Upper lobe of left lung (tissue), 6 donors: ENCODE measurements at regions not wholly inside any gene's neighbourhood (a gene's known extent, or its start where the extent isn't known, plus 50 kb on each side); places are given as distances from the start of the nearest gene placed in this dataset.

ENCODE experiments used
- ATAC-seq, 2 donors: fragments of 200-7000 bp; cut with Tn5 transposase; one replicate each; pipeline ENCODE4 v1.9.1; 2022; ENCODE audit warnings: mild to moderate bottlenecking in 2 of 2, moderate library complexity in 2 of 2; ENCODE audit not compliant: low FRiP score in 2 of 2
- DNase-seq, 2 donors: peaks; one replicate each; pipeline ENCODE4 v3.0.0-alpha.2; 2019 to 2020
- H3K27ac ChIP-seq, 4 donors: fragments of 200-600 bp; sonication (generic); one replicate each; pipeline ENCODE4 v1.5.1; 2016 to 2019
- H3K27me3 ChIP-seq, 4 donors: fragments of 200-600 bp; sonication (generic); one replicate each; pipeline ENCODE4 v1.5.1; 2017 to 2019
- H3K36me3 ChIP-seq, 4 donors: fragments of 200-600 bp; sonication (generic); one replicate each; pipeline ENCODE4 v1.5.1; 2016 to 2019
- H3K4me1 ChIP-seq, 4 donors: fragments of 200-600 bp; sonication (generic); one replicate each; pipeline ENCODE4 v1.5.1; 2018 to 2019
- H3K4me3 ChIP-seq, 4 donors: fragments of 200-600 bp; sonication (generic); one replicate each; pipeline ENCODE4 v1.5.1; 2017 to 2019; ENCODE audit warnings: mild to moderate bottlenecking in 2 of 4, moderate library complexity in 1 of 4
- H3K9me3 ChIP-seq, 4 donors: fragments of 200-600 bp; sonication (generic); one replicate each; pipeline ENCODE4 v1.5.1; 2018 to 2019
- CTCF ChIP-seq, 6 experiments: fragments of 450-650 bp in 4 of 6; fragments of 200-600 bp in 2 of 6; sonication (generic) in 2 of 6; IDR thresholded peaks; one replicate each; pipeline ENCODE4 v1.5.1; 2016 to 2019; ENCODE audit warnings: antibody characterized with exemption in 6 of 6
- EP300 ChIP-seq, 4 donors: sonication (generic); formaldehyde crosslinking; IDR thresholded peaks; one replicate each; pipeline ENCODE4 v1.5.1; 2017; ENCODE audit warnings: antibody characterized with exemption in 4 of 4, control low read depth in 2 of 4
- POLR2A ChIP-seq, 4 donors: fragments of 450-650 bp; IDR thresholded peaks; one replicate each; pipeline ENCODE4 v1.5.1; 2016 to 2017; ENCODE audit warnings: antibody characterized with exemption in 4 of 4, mild to moderate bottlenecking in 2 of 4
- POLR2AphosphoS5 ChIP-seq, 2 donors: sonication (generic); formaldehyde crosslinking; IDR thresholded peaks; one replicate each; pipeline ENCODE4 v1.5.1; 2017; ENCODE audit warnings: antibody characterized with exemption in 2 of 2
- WGBS, 2 donors: methylation state at CpG; one replicate each; pipeline ENCODE4 v1.1.5; 2017 to 2018; 5-methylcytosine and 5-hydroxymethylcytosine counted together
- donor health status: DM: no; HTN: no; CAD: no; lungs with moderate emphysema.
- donor health status: DM: no; HTN: yes; CAD: no; lungs with severe emphysema.

- H3K4me3 ChIP-seq = no peak overlapping the region
- H3K4me1 ChIP-seq = no peaks in the 10 kb centered on the region
- ATAC-seq = no peak
- 92% methylated on average over 1 of the region's 1 CpG for WGBS, 2 donors
- no peaks in the 10 kb centered on the region for H3K9me3 ChIP-seq
- no peak overlapping the region for H3K27ac ChIP-seq
- H3K27me3 ChIP-seq = no peaks in the 10 kb centered on the region
- DNase-seq = no peak
- H3K36me3 ChIP-seq = no peaks in the 10 kb centered on the region
- TF ChIP-seq EP300 (IDR thresholded peaks at IDR 0.05) = no peak
- TF ChIP-seq CTCF (IDR thresholded peaks at IDR 0.05) = no peak
- no peak for TF ChIP-seq POLR2AphosphoS5 (IDR thresholded peaks at IDR 0.05)
These were observed 257.9 kb downstream of the SATB2 start for GRCh38 chr2:199199797-199200196.

DNA sequence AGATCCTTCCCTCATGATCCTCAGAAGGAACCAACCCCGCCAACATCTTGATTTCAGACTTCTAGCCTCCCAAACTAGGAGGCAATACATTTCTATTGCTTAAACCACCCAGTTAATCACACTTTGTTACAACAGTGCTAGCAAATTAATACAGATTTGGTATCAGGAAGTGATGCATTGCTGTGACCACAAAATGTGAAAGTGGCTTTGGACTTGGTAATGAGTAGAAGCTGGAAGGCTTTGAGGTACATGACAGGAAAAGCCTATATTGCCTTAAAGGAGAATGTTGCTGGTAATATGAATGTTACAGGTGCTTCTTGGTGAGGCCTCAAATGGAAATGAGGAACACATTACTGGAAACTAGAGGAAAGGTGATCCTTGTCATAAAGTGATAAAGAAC, 260.3 kb downstream of the SATB2 start:
- TF ChIP-seq EP300 (IDR thresholded peaks at IDR 0.05) (no peak), CTCF (IDR thresholded peaks at IDR 0.05) (no peak), POLR2A (IDR thresholded peaks at IDR 0.05) (no peak), POLR2AphosphoS5 (IDR thresholded peaks at IDR 0.05) (no peak)
- H3K4me3 ChIP-seq = no peak overlapping the region
- H3K27me3 ChIP-seq = no peaks in the 10 kb centered on the region
- no peaks in the 10 kb centered on the region for H3K4me1 ChIP-seq
- DNase-seq = no peak
- 82 to 89% methylated on average over 1 of the region's 1 CpG for WGBS, 2 donors
- no peaks in the 10 kb centered on the region for H3K36me3 ChIP-seq
- ATAC-seq = no peak
- no peaks in the 10 kb centered on the region for H3K9me3 ChIP-seq
- no peak overlapping the region for H3K27ac ChIP-seq

- H3K36me3 ChIP-seq = no peaks in the 10 kb centered on the region
- H3K27ac ChIP-seq = no peak overlapping the region
- H3K27me3 ChIP-seq = no peaks in the 10 kb centered on the region
- DNase-seq (no peak), ATAC-seq (no peak)
- 83 to 87% methylated on average over 3 of the region's 3 CpGs for WGBS, 2 donors
- no peaks in the 10 kb centered on the region for H3K4me1 ChIP-seq
- TF ChIP-seq CTCF (IDR thresholded peaks at IDR 0.05) = no peak
- TF ChIP-seq POLR2AphosphoS5 (IDR thresholded peaks at IDR 0.05) = no peak
- TF ChIP-seq POLR2A (IDR thresholded peaks at IDR 0.05) = no peak
- no peak for TF ChIP-seq EP300 (IDR thresholded peaks at IDR 0.05)
- no peak overlapping the region for H3K4me3 ChIP-seq
- H3K9me3 ChIP-seq = no peaks in the 10 kb centered on the region
These were observed 261.1 kb downstream of the SATB2 start for GRCh38 chr2:199196686-199197085.

DNA sequence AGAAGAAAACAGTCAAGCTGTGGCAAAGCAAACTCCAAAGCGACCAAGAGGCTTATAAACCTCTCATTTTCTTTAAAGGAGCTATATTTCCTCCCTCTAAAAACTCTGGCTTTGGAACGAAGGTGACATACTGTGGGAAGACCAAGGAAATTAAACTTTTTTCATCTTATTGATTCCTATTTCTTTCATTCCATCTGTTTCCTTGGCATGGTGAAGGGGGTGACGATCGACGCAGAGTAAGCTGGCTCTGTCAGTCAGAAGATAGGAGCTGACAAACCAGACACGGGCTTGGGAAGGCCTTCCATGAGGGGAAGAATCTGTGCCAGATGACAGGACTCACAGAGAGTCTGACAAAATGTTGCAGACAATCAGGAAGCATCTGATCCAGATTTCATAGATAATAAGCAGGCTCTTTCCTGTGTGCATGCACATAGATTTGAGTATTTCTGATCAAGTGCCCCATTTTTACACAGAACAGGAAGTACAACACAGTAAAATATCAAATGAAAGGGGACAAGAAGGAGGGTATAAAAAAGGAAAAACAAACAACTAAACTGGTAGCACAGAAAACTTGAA, 261.7 kb downstream of the SATB2 start:
- no peak for ATAC-seq
- Histone ChIP-seq H3K27ac (no peak overlapping the region), H3K4me1 (no peaks in the 10 kb centered on the region), H3K4me3 (no peak overlapping the region), H3K9me3 (no peaks in the 10 kb centered on the region), H3K27me3 (no peaks in the 10 kb centered on the region), H3K36me3 (no peaks in the 10 kb centered on the region)
- no peak for TF ChIP-seq POLR2AphosphoS5 (IDR thresholded peaks at IDR 0.05)
- DNase-seq = no peak
- 62 to 75% methylated on average over 6 of the region's 6 CpGs for WGBS, 2 donors

- TF ChIP-seq POLR2A (IDR thresholded peaks at IDR 0.05) = no peak
- Histone ChIP-seq H3K9me3 (no peaks in the 10 kb centered on the region), H3K27ac (no peak overlapping the region), H3K4me1 (no peaks in the 10 kb centered on the region), H3K36me3 (no peaks in the 10 kb centered on the region), H3K27me3 (no peaks in the 10 kb centered on the region), H3K4me3 (no peak overlapping the region)
- DNase-seq = no peak
- 66 to 67% methylated on average over 8 of the region's 8 CpGs for WGBS, 2 donors
- ATAC-seq = no peak
These were observed 266.3 kb downstream of the SATB2 start for GRCh38 chr2:199191461-199191860.

GRCh38 chr2:199189229-199189628, 268.5 kb downstream of the SATB2 start:
- Histone ChIP-seq H3K27me3 (no peaks in the 10 kb centered on the region), H3K9me3 (no peaks in the 10 kb centered on the region), H3K4me3 (no peak overlapping the region), H3K27ac (no peak overlapping the region), H3K36me3 (no peaks in the 10 kb centered on the region), H3K4me1 (no peaks in the 10 kb centered on the region)
- ATAC-seq = no peak
- DNase-seq = no peak
- WGBS, 2 donors = 71 to 74% methylated on average over 2 of the region's 2 CpGs
- TF ChIP-seq CTCF (IDR thresholded peaks at IDR 0.05) = no peak
- TF ChIP-seq EP300 (IDR thresholded peaks at IDR 0.05) = no peak
- no peak for TF ChIP-seq POLR2AphosphoS5 (IDR thresholded peaks at IDR 0.05)
- TF ChIP-seq POLR2A (IDR thresholded peaks at IDR 0.05) = no peak
